GM21447 (cell line): ENCODE measurements at regions not wholly inside any gene's neighbourhood (a gene's known extent, or its start where the extent isn't known, plus 50 kb on each side); places are given as distances from the start of the nearest gene placed in this dataset.

Experiments used
- ATAC-seq: cut with Tn5 transposase; IDR thresholded peaks from one replicate; pipeline ENCODE4 v1.9.1; 2021; ENCODE audit not compliant: unreplicated experiment

GRCh38 chr18:5601188-5601624 is 57.4 kb upstream of the EPB41L3 start:
- no peak for ATAC-seq

DNA sequence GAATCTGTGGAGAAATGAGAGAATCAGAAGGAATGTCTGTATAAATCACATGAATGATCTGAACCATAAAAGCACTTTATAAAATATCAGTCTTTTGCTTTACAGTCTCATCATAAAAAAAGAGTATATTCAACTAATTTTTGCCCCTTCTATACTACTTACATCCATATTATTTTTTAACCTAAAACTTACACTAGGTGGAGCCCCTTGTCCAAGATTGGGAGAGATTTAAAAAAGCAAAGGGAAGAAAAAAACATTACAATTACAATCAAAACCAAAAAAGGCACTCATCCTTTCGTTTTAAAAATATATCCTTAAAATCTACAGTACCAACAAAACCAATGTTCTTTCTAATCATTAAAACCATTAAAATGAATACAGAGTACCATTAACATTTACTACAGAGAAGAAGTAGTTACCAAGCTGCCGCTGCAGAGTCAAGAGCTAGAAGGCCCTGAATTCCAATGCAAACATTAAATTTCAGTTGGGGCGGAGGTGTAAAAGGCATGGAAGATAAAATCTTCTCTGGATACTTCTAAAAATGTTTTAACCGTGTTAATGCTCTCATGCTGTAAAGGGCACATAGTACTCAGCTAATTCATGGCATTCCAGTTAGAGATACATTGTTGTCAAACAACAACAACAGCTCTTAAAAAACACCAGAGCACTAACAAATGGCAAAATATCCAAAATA is 56.7 kb upstream of the EPB41L3 start:
- no peak for ATAC-seq

DNA sequence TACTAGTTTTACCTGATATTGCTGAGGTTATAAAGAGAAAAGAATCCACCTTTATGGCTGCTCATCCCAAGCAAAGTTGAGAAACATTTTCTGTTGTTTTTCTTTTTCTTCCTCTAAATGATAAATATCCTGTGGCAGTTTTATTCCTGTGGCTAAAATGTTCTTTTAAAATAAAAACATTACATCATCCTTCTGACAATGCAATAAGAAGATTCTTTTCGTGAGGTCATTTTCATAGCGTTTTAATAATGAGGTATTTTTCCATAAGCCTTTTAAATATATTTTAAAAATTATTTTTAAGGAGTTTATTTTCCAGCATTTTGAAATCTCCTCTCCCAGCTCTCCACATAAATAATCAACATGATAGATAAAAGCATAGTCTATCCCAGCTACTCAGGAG is 52.8 kb upstream of the EPB41L3 start:
- no peak for ATAC-seq
